GM13977 (cell line): ENCODE measurements at regions not wholly inside any gene's neighbourhood (a gene's known extent, or its start where the extent isn't known, plus 50 kb on each side); places are given as distances from the start of the nearest gene placed in this dataset.

ENCODE experiments used
- DNase-seq: peaks from one replicate; pipeline ENCODE4 v3.0.0; 2012; ENCODE audit warnings: low spot score
- in situ Hi-C: fragments of 300-500 bp; cut with MboI; formaldehyde crosslinking; loops from one replicate; pipeline ENCODE4 v1.12.0; 2022; ENCODE audit warnings: low sequenced_read_pairs, low pct_unique_long_range_greater_than_20kb, mixed read lengths, inconsistent platforms; ENCODE audit not compliant: unreplicated experiment
- TF ChIP-seq, protein P1 (sequence below): IDR thresholded peaks from 2 replicates; pipeline ENCODE4 v1.5.1; 2012; ENCODE audit warnings: mild to moderate bottlenecking, control low read depth; ENCODE audit not compliant: insufficient read depth; ENCODE audit errors: extremely low read depth, missing control alignments

- DNase-seq: no peak
- in situ Hi-C loops: no loop called here
- TF ChIP-seq, protein P1, sequence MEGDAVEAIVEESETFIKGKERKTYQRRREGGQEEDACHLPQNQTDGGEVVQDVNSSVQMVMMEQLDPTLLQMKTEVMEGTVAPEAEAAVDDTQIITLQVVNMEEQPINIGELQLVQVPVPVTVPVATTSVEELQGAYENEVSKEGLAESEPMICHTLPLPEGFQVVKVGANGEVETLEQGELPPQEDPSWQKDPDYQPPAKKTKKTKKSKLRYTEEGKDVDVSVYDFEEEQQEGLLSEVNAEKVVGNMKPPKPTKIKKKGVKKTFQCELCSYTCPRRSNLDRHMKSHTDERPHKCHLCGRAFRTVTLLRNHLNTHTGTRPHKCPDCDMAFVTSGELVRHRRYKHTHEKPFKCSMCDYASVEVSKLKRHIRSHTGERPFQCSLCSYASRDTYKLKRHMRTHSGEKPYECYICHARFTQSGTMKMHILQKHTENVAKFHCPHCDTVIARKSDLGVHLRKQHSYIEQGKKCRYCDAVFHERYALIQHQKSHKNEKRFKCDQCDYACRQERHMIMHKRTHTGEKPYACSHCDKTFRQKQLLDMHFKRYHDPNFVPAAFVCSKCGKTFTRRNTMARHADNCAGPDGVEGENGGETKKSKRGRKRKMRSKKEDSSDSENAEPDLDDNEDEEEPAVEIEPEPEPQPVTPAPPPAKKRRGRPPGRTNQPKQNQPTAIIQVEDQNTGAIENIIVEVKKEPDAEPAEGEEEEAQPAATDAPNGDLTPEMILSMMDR: no peak
Observed at GRCh38 chr7:16348251-16348650, 73.1 kb downstream of the CRPPA start.

GRCh38 chr7:16347827-16348192 is 73.5 kb downstream of the CRPPA start:
- in situ Hi-C loops: no loop called here
- DNase-seq: no peak

GRCh38 chr7:16347066-16347826 is 74.1 kb downstream of the CRPPA start:
- TF ChIP-seq, protein P1: no peak
- no peak for DNase-seq

More at GRCh38 chr7:16347827-16348192, 73.5 kb downstream of the CRPPA start:
- TF ChIP-seq, protein P1: no peak

GRCh38 chr7:16345979-16346958 is 75.1 kb downstream of the CRPPA start:
- in situ Hi-C loops: no loop called here
- DNase-seq: no peak
- TF ChIP-seq, protein P1: no peak

More at GRCh38 chr7:16347066-16347826, 74.1 kb downstream of the CRPPA start:
- in situ Hi-C loops: no loop called here

- DNase-seq: no peak
- in situ Hi-C loops: no loop called here
- TF ChIP-seq, protein P1: no peak
Observed at GRCh38 chr7:16344927-16345326, 76.4 kb downstream of the CRPPA start.

- in situ Hi-C loops: no loop called here
- TF ChIP-seq, protein P1: no peak
- no peak for DNase-seq
Observed at GRCh38 chr7:16343612-16344011, 77.7 kb downstream of the CRPPA start.
